Liver (tissue), 8 donors: ENCODE measurements at regions not wholly inside any gene's neighbourhood (a gene's known extent, or its start where the extent isn't known, plus 50 kb on each side); places are given as distances from the start of the nearest gene placed in this dataset.
"Not testable (repeated sequence)": the region's sequence is repeated elsewhere in the genome, so short reads cannot be mapped to it uniquely, and the experiment has no call there.

Experiments used
- DNase-seq: peaks from one replicate; pipeline ENCODE4 v3.0.0-alpha.2; 2017; ENCODE audit warnings: low spot score
- H3K27ac ChIP-seq, 2 donors: one replicate each; pipeline ENCODE4 v1.7.0; 2013; ENCODE audit warnings: inconsistent platforms in 2 of 2, low read length in 2 of 2, control low read depth in 1 of 2, low read depth in 1 of 2, mild to moderate bottlenecking in 1 of 2
- H3K27me3 ChIP-seq, 4 donors: one replicate each; pipeline versions ENCODE4 v1.6.1 to v1.7.0; 2013; ENCODE audit warnings: low read length in 3 of 4, inconsistent platforms in 1 of 4, mild to moderate bottlenecking in 1 of 4, moderate library complexity in 1 of 4; ENCODE audit not compliant: control insufficient read depth in 4 of 4, insufficient read depth in 4 of 4
- H3K36me3 ChIP-seq, 4 donors: one replicate each; pipeline versions ENCODE4 v1.6.1 to v1.7.0; 2013; ENCODE audit warnings: low read length in 3 of 4, mild to moderate bottlenecking in 3 of 4, low read depth in 1 of 4, moderate library complexity in 1 of 4; ENCODE audit not compliant: control insufficient read depth in 4 of 4, insufficient read depth in 3 of 4
- H3K4me1 ChIP-seq, 4 donors: one replicate each; pipeline versions ENCODE4 v1.6.1 to v1.7.0; 2013; ENCODE audit warnings: low read length in 3 of 4, mild to moderate bottlenecking in 3 of 4, moderate library complexity in 1 of 4; ENCODE audit not compliant: control insufficient read depth in 4 of 4, insufficient read depth in 4 of 4
- H3K4me3 ChIP-seq, 3 donors: one replicate each; pipeline versions ENCODE4 v1.6.1 to v1.7.0; 2013; ENCODE audit warnings: low read length in 3 of 3, control low read depth in 1 of 3, low read depth in 1 of 3, mild to moderate bottlenecking in 1 of 3
- H3K9ac ChIP-seq, 2 donors: one replicate each; pipeline ENCODE4 v1.7.0; 2013; ENCODE audit warnings: low read length in 2 of 2, mild to moderate bottlenecking in 2 of 2, moderate library complexity in 2 of 2, control low read depth in 1 of 2, low read depth in 1 of 2
- H3K9me3 ChIP-seq, 4 donors: one replicate each; pipeline versions ENCODE4 v1.6.1 to v1.7.0; 2013; ENCODE audit warnings: low read length in 3 of 4; ENCODE audit not compliant: control insufficient read depth in 4 of 4
- FOXA1 ChIP-seq: IDR thresholded peaks from 2 replicates; pipeline ENCODE4 v1.6.1; 2016; ENCODE audit warnings: antibody characterized with exemption
- FOXA2 ChIP-seq: IDR thresholded peaks from 2 replicates; pipeline ENCODE4 v1.6.1; 2016; ENCODE audit warnings: antibody characterized with exemption
- GABPA ChIP-seq, 2 donors: IDR thresholded peaks in 1 of 2; conservative IDR thresholded peaks in 1 of 2; 2 replicates each; pipeline ENCODE4 v1.6.1; 2016; ENCODE audit warnings: antibody characterized with exemption in 2 of 2, mild to moderate bottlenecking in 1 of 2, moderate library complexity in 1 of 2
- HNF4A ChIP-seq, 2 donors: conservative IDR thresholded peaks; 2 replicates each; pipeline ENCODE4 v1.6.1; 2016; ENCODE audit warnings: antibody characterized with exemption in 2 of 2, mild to moderate bottlenecking in 2 of 2
- HNF4G ChIP-seq: IDR thresholded peaks from 2 replicates; pipeline ENCODE4 v1.6.1; 2016; ENCODE audit warnings: antibody characterized with exemption
- JUND ChIP-seq, 2 donors: IDR thresholded peaks; 2 replicates each; pipeline ENCODE4 v1.6.1; 2016; ENCODE audit warnings: antibody characterized with exemption in 2 of 2
- MAX ChIP-seq: IDR thresholded peaks from 2 replicates; pipeline ENCODE4 v1.6.1; 2016; ENCODE audit warnings: antibody characterized with exemption
- NR2F2 ChIP-seq: IDR thresholded peaks from 2 replicates; pipeline ENCODE4 v1.6.1; 2016; ENCODE audit warnings: antibody characterized with exemption
- RAD21 ChIP-seq, 2 donors: IDR thresholded peaks; 2 replicates each; pipeline ENCODE4 v1.6.1; 2016; ENCODE audit warnings: antibody characterized with exemption in 2 of 2, mild to moderate bottlenecking in 2 of 2
- SP1 ChIP-seq: IDR thresholded peaks from 2 replicates; pipeline ENCODE4 v1.6.1; 2018; ENCODE audit warnings: antibody characterized with exemption, mild to moderate bottlenecking
- TAF1 ChIP-seq: conservative IDR thresholded peaks from 2 replicates; pipeline ENCODE4 v1.6.1; 2016; ENCODE audit warnings: antibody characterized with exemption, mild to moderate bottlenecking
- WGBS: extraction: QIAGEN DNeasy Blood & Tissue Kit; methylation state at CpG from one replicate; pipeline ENCODE4 v1.1.7; 2013; 5-methylcytosine and 5-hydroxymethylcytosine counted together
- TF ChIP-seq, protein P1 (sequence below): IDR thresholded peaks from 2 replicates; pipeline ENCODE4 v1.6.1; 2016; ENCODE audit warnings: antibody characterized with exemption
- TF ChIP-seq, protein P2 (sequence below): fragments of 150-350 bp; IDR thresholded peaks from 2 replicates; pipeline ENCODE4 v1.5.1; 2017; ENCODE audit warnings: improper control_type of control experiment, low read depth, low read length; ENCODE audit not compliant: missing input control
- TF ChIP-seq, protein P3 (sequence below): IDR thresholded peaks from 2 replicates; pipeline ENCODE4 v1.6.1; 2016; ENCODE audit warnings: antibody characterized with exemption, mild to moderate bottlenecking
- donor health status: healthy.
- donor health status: healthy.
- donor health status: healthy.
- donor health status: healthy.
- donor health status: healthy.

- no peaks in the 10 kb centered on the region for H3K27me3 ChIP-seq
- no peaks in the 10 kb centered on the region for H3K4me1 ChIP-seq
- H3K36me3 ChIP-seq, result no peaks in the 10 kb centered on the region
- no peaks in the 10 kb centered on the region for H3K9me3 ChIP-seq
- no peak overlapping the region for H3K9ac ChIP-seq
- DNase-seq, result no peak
- TF ChIP-seq TAF1, result no peak
- TF ChIP-seq, protein P1, sequence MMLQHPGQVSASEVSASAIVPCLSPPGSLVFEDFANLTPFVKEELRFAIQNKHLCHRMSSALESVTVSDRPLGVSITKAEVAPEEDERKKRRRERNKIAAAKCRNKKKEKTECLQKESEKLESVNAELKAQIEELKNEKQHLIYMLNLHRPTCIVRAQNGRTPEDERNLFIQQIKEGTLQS, result no peak
- no peak for TF ChIP-seq JUND (IDR thresholded peaks at IDR 0.05)
- WGBS, result 51% methylated on average over 2 of the region's 2 CpGs
- no peak overlapping the region for H3K4me3 ChIP-seq
- H3K27ac ChIP-seq, result no peak overlapping the region
These were observed 1564.0 kb upstream of the CDH9 start for GRCh38 chr5:28602429-28602828.

- 94% methylated on average over 26 of the region's 26 CpGs for WGBS
- H3K36me3 ChIP-seq, DNase-seq, H3K27me3 ChIP-seq, H3K27ac ChIP-seq, H3K9ac ChIP-seq, H3K4me3 ChIP-seq, H3K4me1 ChIP-seq, H3K9me3 ChIP-seq: not testable (repeated sequence)
These were observed 1558.3 kb upstream of the CDH9 start for GRCh38 chr5:28596707-28597106.

- H3K4me3 ChIP-seq, result no peak overlapping the region
- H3K4me1 ChIP-seq, result no peaks in the 10 kb centered on the region
- H3K27ac ChIP-seq, result no peak overlapping the region
- H3K9me3 ChIP-seq, result peaks cover 0 to under 1% (median 0%) of the 10 kb centered on the region in 4 donors
- H3K36me3 ChIP-seq, result no peaks in the 10 kb centered on the region
- no peak for DNase-seq
- 76% methylated on average over 4 of the region's 4 CpGs for WGBS
- TF ChIP-seq MAX (no peak), TAF1 (no peak), JUND (IDR thresholded peaks at IDR 0.05) (no peak), HNF4A (conservative IDR thresholded peaks at IDR 0.05) (no peak)
- no peaks in the 10 kb centered on the region for H3K27me3 ChIP-seq
- no peak overlapping the region for H3K9ac ChIP-seq
These were observed 1542.2 kb upstream of the CDH9 start for GRCh38 chr5:28580616-28581015.

- Histone ChIP-seq H3K27ac (no peak overlapping the region), H3K9ac (no peak overlapping the region), H3K4me3 (no peak overlapping the region), H3K27me3 (no peaks in the 10 kb centered on the region), H3K9me3 (peaks cover 0 to 3% (median 0%) of the 10 kb centered on the region in 4 donors), H3K36me3 (no peaks in the 10 kb centered on the region), H3K4me1 (no peaks in the 10 kb centered on the region)
- TF ChIP-seq FOXA2, result no peak
- no peak for TF ChIP-seq HNF4G
- no peak for TF ChIP-seq HNF4A (conservative IDR thresholded peaks at IDR 0.05)
- TF ChIP-seq SP1, result no peak
- TF ChIP-seq GABPA (IDR thresholded peaks at IDR 0.05 in 1 of 2, conservative IDR thresholded peaks at IDR 0.05 in 1 of 2), result no peak
- DNase-seq, result no peak
- 48% methylated on average over 2 of the region's 2 CpGs for WGBS
These were observed 1537.6 kb upstream of the CDH9 start for GRCh38 chr5:28576022-28576421.

DNA sequence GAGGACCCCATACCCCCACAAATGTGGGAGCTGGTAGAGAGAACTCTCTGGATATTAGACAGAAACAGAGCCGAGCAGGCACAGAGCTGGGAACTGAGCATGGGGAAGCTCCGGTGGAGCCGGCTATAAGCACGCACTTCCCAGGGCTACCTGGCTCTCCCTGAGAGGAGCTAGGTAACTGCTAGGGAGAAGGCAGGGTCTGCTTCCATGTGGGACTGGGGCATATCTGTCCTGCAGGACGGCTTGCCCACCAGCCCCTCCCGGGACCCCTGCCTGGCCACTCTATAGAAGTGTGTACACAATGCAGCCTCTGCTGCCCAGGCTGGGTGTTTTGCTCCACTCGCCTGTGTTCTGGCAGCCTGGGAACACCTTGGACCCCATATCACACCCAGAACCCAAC is 1537.0 kb upstream of the CDH9 start:
- Histone ChIP-seq H3K4me3 (no peak overlapping the region), H3K4me1 (no peaks in the 10 kb centered on the region), H3K9me3 (peaks cover 0 to 3% (median 0%) of the 10 kb centered on the region in 4 donors), H3K27ac (no peak overlapping the region), H3K36me3 (no peaks in the 10 kb centered on the region), H3K9ac (no peak overlapping the region), H3K27me3 (no peaks in the 10 kb centered on the region)
- 85% methylated on average over 7 of the region's 7 CpGs for WGBS
- DNase-seq, result no peak
- TF ChIP-seq, protein P1, result no peak
- TF ChIP-seq, protein P2, sequence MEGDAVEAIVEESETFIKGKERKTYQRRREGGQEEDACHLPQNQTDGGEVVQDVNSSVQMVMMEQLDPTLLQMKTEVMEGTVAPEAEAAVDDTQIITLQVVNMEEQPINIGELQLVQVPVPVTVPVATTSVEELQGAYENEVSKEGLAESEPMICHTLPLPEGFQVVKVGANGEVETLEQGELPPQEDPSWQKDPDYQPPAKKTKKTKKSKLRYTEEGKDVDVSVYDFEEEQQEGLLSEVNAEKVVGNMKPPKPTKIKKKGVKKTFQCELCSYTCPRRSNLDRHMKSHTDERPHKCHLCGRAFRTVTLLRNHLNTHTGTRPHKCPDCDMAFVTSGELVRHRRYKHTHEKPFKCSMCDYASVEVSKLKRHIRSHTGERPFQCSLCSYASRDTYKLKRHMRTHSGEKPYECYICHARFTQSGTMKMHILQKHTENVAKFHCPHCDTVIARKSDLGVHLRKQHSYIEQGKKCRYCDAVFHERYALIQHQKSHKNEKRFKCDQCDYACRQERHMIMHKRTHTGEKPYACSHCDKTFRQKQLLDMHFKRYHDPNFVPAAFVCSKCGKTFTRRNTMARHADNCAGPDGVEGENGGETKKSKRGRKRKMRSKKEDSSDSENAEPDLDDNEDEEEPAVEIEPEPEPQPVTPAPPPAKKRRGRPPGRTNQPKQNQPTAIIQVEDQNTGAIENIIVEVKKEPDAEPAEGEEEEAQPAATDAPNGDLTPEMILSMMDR, result no peak
- TF ChIP-seq, protein P3, sequence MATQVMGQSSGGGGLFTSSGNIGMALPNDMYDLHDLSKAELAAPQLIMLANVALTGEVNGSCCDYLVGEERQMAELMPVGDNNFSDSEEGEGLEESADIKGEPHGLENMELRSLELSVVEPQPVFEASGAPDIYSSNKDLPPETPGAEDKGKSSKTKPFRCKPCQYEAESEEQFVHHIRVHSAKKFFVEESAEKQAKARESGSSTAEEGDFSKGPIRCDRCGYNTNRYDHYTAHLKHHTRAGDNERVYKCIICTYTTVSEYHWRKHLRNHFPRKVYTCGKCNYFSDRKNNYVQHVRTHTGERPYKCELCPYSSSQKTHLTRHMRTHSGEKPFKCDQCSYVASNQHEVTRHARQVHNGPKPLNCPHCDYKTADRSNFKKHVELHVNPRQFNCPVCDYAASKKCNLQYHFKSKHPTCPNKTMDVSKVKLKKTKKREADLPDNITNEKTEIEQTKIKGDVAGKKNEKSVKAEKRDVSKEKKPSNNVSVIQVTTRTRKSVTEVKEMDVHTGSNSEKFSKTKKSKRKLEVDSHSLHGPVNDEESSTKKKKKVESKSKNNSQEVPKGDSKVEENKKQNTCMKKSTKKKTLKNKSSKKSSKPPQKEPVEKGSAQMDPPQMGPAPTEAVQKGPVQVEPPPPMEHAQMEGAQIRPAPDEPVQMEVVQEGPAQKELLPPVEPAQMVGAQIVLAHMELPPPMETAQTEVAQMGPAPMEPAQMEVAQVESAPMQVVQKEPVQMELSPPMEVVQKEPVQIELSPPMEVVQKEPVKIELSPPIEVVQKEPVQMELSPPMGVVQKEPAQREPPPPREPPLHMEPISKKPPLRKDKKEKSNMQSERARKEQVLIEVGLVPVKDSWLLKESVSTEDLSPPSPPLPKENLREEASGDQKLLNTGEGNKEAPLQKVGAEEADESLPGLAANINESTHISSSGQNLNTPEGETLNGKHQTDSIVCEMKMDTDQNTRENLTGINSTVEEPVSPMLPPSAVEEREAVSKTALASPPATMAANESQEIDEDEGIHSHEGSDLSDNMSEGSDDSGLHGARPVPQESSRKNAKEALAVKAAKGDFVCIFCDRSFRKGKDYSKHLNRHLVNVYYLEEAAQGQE, result no peak
- TF ChIP-seq JUND (IDR thresholded peaks at IDR 0.05) (no peak), FOXA1 (no peak), RAD21 (IDR thresholded peaks at IDR 0.05) (no peak), NR2F2 (no peak)
